ENCODE measurements at regions not wholly inside any gene's neighbourhood (a gene's known extent, or its start where the extent isn't known, plus 50 kb on each side); places are given as distances from the start of the nearest gene placed in this dataset.

DNA sequence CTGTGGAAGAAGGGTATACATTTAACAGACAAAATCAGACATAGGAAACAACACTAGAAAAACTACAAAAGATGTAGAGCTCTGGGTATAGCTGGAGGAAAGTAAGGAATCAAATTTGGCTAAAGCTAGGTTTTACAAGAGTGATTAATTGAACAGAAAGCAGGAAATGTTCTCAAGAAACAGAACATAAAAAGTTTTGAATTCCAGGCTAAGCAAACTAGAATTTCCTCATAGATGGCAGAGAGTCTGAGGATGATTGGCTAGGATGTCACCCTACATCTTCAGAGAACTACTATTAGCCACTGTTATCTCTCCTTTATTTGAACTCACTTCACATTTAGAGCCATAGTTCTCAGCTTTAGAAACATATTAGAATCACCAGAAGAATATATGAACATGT is 502.1 kb upstream of the PAPPA start:
- Histone ChIP-seq H4K20me1 (ENCODE audit: insufficient read depth, low read length, poor library complexity, severe bottlenecking) (no peaks in the 10 kb centered on the region), H3K4me2 (ENCODE audit: low read depth, low read length, poor library complexity, severe bottlenecking) (no peak overlapping the region), H3K27me3 (ENCODE audit: insufficient read depth, low read length, poor library complexity, severe bottlenecking) (no peaks in the 10 kb centered on the region), H3K79me2 (ENCODE audit: insufficient read depth, low read length) (no peaks in the 10 kb centered on the region), H3K4me1 (ENCODE audit: insufficient read depth, low read length, poor library complexity, severe bottlenecking) (no peaks in the 10 kb centered on the region), H3F3A (ENCODE audit: low read depth) (no peaks in the 10 kb centered on the region), H3K9ac (ENCODE audit: low read depth, low read length, poor library complexity, severe bottlenecking) (no peak overlapping the region), H3K4me3 (ENCODE audit: low read length, poor library complexity, severe bottlenecking) (no peak overlapping the region), H2AFZ (ENCODE audit: low read length) (no peak overlapping the region), H3K9me3 (ENCODE audit: insufficient read depth, low read depth, low read length) (no peaks in the 10 kb centered on the region), H3K36me3 (ENCODE audit: insufficient read depth, low read length) (no peaks in the 10 kb centered on the region), H3K9me2 (replicated peaks; ENCODE audit: low read depth, low read length) (no peaks in the 10 kb centered on the region)
- TF ChIP-seq, protein P1, sequence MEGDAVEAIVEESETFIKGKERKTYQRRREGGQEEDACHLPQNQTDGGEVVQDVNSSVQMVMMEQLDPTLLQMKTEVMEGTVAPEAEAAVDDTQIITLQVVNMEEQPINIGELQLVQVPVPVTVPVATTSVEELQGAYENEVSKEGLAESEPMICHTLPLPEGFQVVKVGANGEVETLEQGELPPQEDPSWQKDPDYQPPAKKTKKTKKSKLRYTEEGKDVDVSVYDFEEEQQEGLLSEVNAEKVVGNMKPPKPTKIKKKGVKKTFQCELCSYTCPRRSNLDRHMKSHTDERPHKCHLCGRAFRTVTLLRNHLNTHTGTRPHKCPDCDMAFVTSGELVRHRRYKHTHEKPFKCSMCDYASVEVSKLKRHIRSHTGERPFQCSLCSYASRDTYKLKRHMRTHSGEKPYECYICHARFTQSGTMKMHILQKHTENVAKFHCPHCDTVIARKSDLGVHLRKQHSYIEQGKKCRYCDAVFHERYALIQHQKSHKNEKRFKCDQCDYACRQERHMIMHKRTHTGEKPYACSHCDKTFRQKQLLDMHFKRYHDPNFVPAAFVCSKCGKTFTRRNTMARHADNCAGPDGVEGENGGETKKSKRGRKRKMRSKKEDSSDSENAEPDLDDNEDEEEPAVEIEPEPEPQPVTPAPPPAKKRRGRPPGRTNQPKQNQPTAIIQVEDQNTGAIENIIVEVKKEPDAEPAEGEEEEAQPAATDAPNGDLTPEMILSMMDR (conservative IDR thresholded peaks at IDR 0.05; ENCODE audit: low read length) = no peak
- no peak for TF ChIP-seq EZH2phosphoT487 (IDR thresholded peaks at IDR 0.05; ENCODE audit: borderline replicate concordance)

- no peak overlapping the region for H2AFZ ChIP-seq (ENCODE audit: low read length)
- H3K79me2 ChIP-seq (ENCODE audit: insufficient read depth, low read length) = no peaks in the 10 kb centered on the region
- H3K9me3 ChIP-seq (ENCODE audit: insufficient read depth, low read depth, low read length) = no peaks in the 10 kb centered on the region
- TF ChIP-seq, protein P1 (conservative IDR thresholded peaks at IDR 0.05; ENCODE audit: low read length) = no peak
- TF ChIP-seq EZH2phosphoT487 (IDR thresholded peaks at IDR 0.05; ENCODE audit: borderline replicate concordance) = no peak
- no peaks in the 10 kb centered on the region for H3K36me3 ChIP-seq (ENCODE audit: insufficient read depth, low read length)
- H3K27me3 ChIP-seq (ENCODE audit: insufficient read depth, low read length, poor library complexity, severe bottlenecking) = no peaks in the 10 kb centered on the region
- no peak overlapping the region for H3K9ac ChIP-seq (ENCODE audit: low read depth, low read length, poor library complexity, severe bottlenecking)
- no peaks in the 10 kb centered on the region for H3K9me2 ChIP-seq (replicated peaks; ENCODE audit: low read depth, low read length)
- no peaks in the 10 kb centered on the region for H4K20me1 ChIP-seq (ENCODE audit: insufficient read depth, low read length, poor library complexity, severe bottlenecking)
- H3K4me2 ChIP-seq (ENCODE audit: low read depth, low read length, poor library complexity, severe bottlenecking) = no peak overlapping the region
- H3K4me3 ChIP-seq (ENCODE audit: low read length, poor library complexity, severe bottlenecking) = no peak overlapping the region
- H3F3A ChIP-seq (ENCODE audit: low read depth) = no peaks in the 10 kb centered on the region
- H3K4me1 ChIP-seq (ENCODE audit: insufficient read depth, low read length, poor library complexity, severe bottlenecking) = no peaks in the 10 kb centered on the region
Measured at GRCh38 chr9:115653171-115653606, 500.4 kb upstream of the PAPPA start.

DNA sequence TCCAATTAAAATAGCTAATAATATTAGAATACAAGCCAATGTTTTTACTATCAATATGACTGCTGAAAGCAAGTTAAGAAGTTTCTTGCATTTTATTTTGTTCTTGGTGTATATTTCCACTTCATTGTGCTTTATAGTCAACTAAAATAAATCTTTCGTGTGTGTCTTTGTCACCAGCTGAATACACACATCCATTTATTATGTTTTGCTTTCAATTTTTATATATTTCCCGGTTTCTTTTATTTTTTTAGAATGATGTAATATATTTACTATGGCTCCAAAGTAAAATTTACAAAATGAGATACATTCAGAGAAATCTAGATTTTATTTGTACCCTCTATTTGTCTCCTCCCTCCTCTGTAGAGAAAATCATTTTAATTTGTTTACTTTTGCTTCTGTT is 495.9 kb upstream of the PAPPA start:
- no peaks in the 10 kb centered on the region for H3K9me3 ChIP-seq (ENCODE audit: insufficient read depth, low read depth, low read length)

More for the DNA sequence above, 495.9 kb upstream of the PAPPA start:
- H3K36me3 ChIP-seq (ENCODE audit: insufficient read depth, low read length) = no peaks in the 10 kb centered on the region
- H3K4me2 ChIP-seq (ENCODE audit: low read depth, low read length, poor library complexity, severe bottlenecking) = no peak overlapping the region
- H3K9me2 ChIP-seq (replicated peaks; ENCODE audit: low read depth, low read length) = no peaks in the 10 kb centered on the region
- no peak overlapping the region for H3K9ac ChIP-seq (ENCODE audit: low read depth, low read length, poor library complexity, severe bottlenecking)
- H2AFZ ChIP-seq (ENCODE audit: low read length) = no peak overlapping the region
- H3K79me2 ChIP-seq (ENCODE audit: insufficient read depth, low read length) = no peaks in the 10 kb centered on the region
- H4K20me1 ChIP-seq (ENCODE audit: insufficient read depth, low read length, poor library complexity, severe bottlenecking) = no peaks in the 10 kb centered on the region
- no peak overlapping the region for H3K4me3 ChIP-seq (ENCODE audit: low read length, poor library complexity, severe bottlenecking)
- H3F3A ChIP-seq (ENCODE audit: low read depth) = no peaks in the 10 kb centered on the region
- TF ChIP-seq, protein P1 (conservative IDR thresholded peaks at IDR 0.05; ENCODE audit: low read length) = no peak
- no peak for TF ChIP-seq EZH2phosphoT487 (IDR thresholded peaks at IDR 0.05; ENCODE audit: borderline replicate concordance)
- no peaks in the 10 kb centered on the region for H3K4me1 ChIP-seq (ENCODE audit: insufficient read depth, low read length, poor library complexity, severe bottlenecking)
- no peaks in the 10 kb centered on the region for H3K27me3 ChIP-seq (ENCODE audit: insufficient read depth, low read length, poor library complexity, severe bottlenecking)

Data from Loucy (cell line).